Superior temporal gyrus (tissue), 1 donor: ENCODE measurements at regions not wholly inside any gene's neighbourhood (a gene's known extent, or its start where the extent isn't known, plus 50 kb on each side); places are given as distances from the start of the nearest gene placed in this dataset.
A peak's percentile ranks its signal among the peaks of the same experiment; 100 is the strongest.
"Not testable (repeated sequence)": the region's sequence is repeated elsewhere in the genome, so short reads cannot be mapped to it uniquely, and the experiment has no call there.

ENCODE experiments used
- DNase-seq: peaks from one replicate; pipeline ENCODE4 v3.0.0-alpha.2; 2016; ENCODE audit errors: extremely low spot score

- no peak for DNase-seq
These were observed 111.7 kb upstream of the KLHL14 start for GRCh38 chr18:32884543-32884942.

- no peak for DNase-seq
These were observed 108.2 kb upstream of the KLHL14 start for GRCh38 chr18:32881009-32881408.

- no peak for DNase-seq
These were observed 106.7 kb upstream of the KLHL14 start for GRCh38 chr18:32879497-32879896.

- DNase-seq = no peak
These were observed 105.6 kb upstream of the KLHL14 start for GRCh38 chr18:32878436-32878835.

- no peak for DNase-seq
These were observed 104.5 kb upstream of the KLHL14 start for GRCh38 chr18:32877371-32877770.

- DNase-seq = no peak
These were observed 102.8 kb upstream of the KLHL14 start for GRCh38 chr18:32875625-32876024.

GRCh38 chr18:32871786-32872185, 99.0 kb upstream of the KLHL14 start:
- DNase-seq = no peak

- no peak for DNase-seq
These were observed 97.8 kb upstream of the KLHL14 start for GRCh38 chr18:32870611-32871010.

GRCh38 chr18:32868406-32868805, 95.6 kb upstream of the KLHL14 start:
- peak; percentile 19 for DNase-seq

- peak; percentile 21 for DNase-seq
These were observed 95.1 kb upstream of the KLHL14 start for GRCh38 chr18:32867936-32868335.

- no peak for DNase-seq
These were observed 94.5 kb upstream of the KLHL14 start for GRCh38 chr18:32867330-32867729.

- not testable (repeated sequence) for DNase-seq
These were observed 89.2 kb upstream of the KLHL14 start for GRCh38 chr18:32862031-32862430.

GRCh38 chr18:32851936-32852335, 79.1 kb upstream of the KLHL14 start:
- DNase-seq = no peak

- no peak for DNase-seq
These were observed 76.0 kb upstream of the KLHL14 start for GRCh38 chr18:32848826-32849225.

GRCh38 chr18:32847691-32848090, 74.9 kb upstream of the KLHL14 start:
- DNase-seq = no peak

GRCh38 chr18:32846896-32847295, 74.1 kb upstream of the KLHL14 start:
- DNase-seq = no peak

GRCh38 chr18:32840962-32841361, 68.1 kb upstream of the KLHL14 start:
- no peak for DNase-seq

GRCh38 chr18:32835951-32836350, 63.1 kb upstream of the KLHL14 start:
- DNase-seq = no peak

GRCh38 chr18:32831781-32832180, 59.0 kb upstream of the KLHL14 start:
- no peak for DNase-seq

- DNase-seq = no peak
These were observed 50.4 kb upstream of the KLHL14 start for GRCh38 chr18:32823226-32823625.
